Breast epithelium (tissue), 4 donors: ENCODE measurements at regions not wholly inside any gene's neighbourhood (a gene's known extent, or its start where the extent isn't known, plus 50 kb on each side); places are given as distances from the start of the nearest gene placed in this dataset.

Experiments used
- DNase-seq, 2 donors: peaks; one replicate each; pipeline ENCODE4 v3.0.0-alpha.2; 2019; ENCODE audit warnings: low spot score in 2 of 2
- H3K27ac ChIP-seq, 2 donors: fragments of 200-600 bp; sonication (generic) in 1 of 2; one replicate each; pipeline ENCODE4 v1.5.1; 2016 to 2019; ENCODE audit warnings: mild to moderate bottlenecking in 1 of 2
- H3K27me3 ChIP-seq, 2 donors: fragments of 200-600 bp; sonication (generic) in 1 of 2; one replicate each; pipeline versions ENCODE4 v1.5.1 to v1.6.0; 2017 to 2019; ENCODE audit warnings: control low read depth in 1 of 2, mild to moderate bottlenecking in 1 of 2
- H3K36me3 ChIP-seq: fragments of 200-600 bp; one replicate; pipeline ENCODE4 v1.5.1; 2019
- H3K4me1 ChIP-seq, 2 donors: fragments of 200-600 bp; sonication (generic); one replicate each; pipeline ENCODE4 v1.5.1; 2016 to 2019; ENCODE audit warnings: control low read depth in 1 of 2
- H3K4me3 ChIP-seq, 3 donors: fragments of 200-600 bp; sonication (generic); 1 replicate in 2 of 3; 2 replicates in 1 of 3; pipeline ENCODE4 v1.5.1; 2016 to 2019; ENCODE audit warnings: mild to moderate bottlenecking in 3 of 3, moderate library complexity in 2 of 3
- H3K9me3 ChIP-seq, 2 donors: fragments of 200-600 bp; sonication (generic) in 1 of 2; one replicate each; pipeline ENCODE4 v1.5.1; 2016 to 2019; ENCODE audit warnings: control low read depth in 1 of 2
- POLR2A ChIP-seq: fragments of 450-650 bp; IDR thresholded peaks from one replicate; pipeline ENCODE4 v1.6.1; 2016; ENCODE audit warnings: antibody characterized with exemption, mild to moderate bottlenecking, moderate library complexity
- POLR2AphosphoS5 ChIP-seq, 3 donors: sonication (generic); formaldehyde crosslinking; IDR thresholded peaks; one replicate each; pipeline ENCODE4 v1.6.1; 2017; ENCODE audit warnings: antibody characterized with exemption in 3 of 3
- intact Hi-C: fragments of 100-400 bp; cut with DNase I; formaldehyde crosslinking; loops from one replicate; pipeline ENCODE4 v1.15.1; 2023; ENCODE audit warnings: low total_unique reads
- TF ChIP-seq, protein P1 (sequence below), 3 donors: fragments of 450-650 bp; IDR thresholded peaks; one replicate each; pipeline ENCODE4 v1.5.1; 2016 to 2017; ENCODE audit warnings: antibody characterized with exemption in 3 of 3, mild to moderate bottlenecking in 3 of 3, moderate library complexity in 3 of 3

DNA sequence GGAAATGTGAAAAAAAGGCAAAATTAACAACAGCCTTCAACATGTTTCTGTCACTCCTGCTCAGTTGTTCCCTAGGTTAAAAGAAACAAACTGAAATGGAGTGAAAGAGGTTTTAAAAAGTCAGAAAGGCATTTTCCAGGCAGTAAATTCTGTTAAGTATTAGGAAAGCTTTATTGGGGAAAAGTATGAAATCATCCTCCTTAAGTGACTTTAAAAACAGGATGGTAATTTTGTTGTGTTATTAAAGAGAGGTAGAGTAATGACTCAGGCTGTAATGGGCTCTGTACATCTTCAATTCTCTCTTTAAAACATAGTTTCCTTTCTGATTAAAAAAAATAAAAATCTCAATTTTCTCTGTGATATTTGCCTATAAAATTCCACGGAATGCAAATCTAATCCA lies 81.1 kb downstream of the OTOL1 start:
- H3K4me3 ChIP-seq, result no peak overlapping the region
- H3K36me3 ChIP-seq, result no peaks in the 10 kb centered on the region
- TF ChIP-seq, protein P1, sequence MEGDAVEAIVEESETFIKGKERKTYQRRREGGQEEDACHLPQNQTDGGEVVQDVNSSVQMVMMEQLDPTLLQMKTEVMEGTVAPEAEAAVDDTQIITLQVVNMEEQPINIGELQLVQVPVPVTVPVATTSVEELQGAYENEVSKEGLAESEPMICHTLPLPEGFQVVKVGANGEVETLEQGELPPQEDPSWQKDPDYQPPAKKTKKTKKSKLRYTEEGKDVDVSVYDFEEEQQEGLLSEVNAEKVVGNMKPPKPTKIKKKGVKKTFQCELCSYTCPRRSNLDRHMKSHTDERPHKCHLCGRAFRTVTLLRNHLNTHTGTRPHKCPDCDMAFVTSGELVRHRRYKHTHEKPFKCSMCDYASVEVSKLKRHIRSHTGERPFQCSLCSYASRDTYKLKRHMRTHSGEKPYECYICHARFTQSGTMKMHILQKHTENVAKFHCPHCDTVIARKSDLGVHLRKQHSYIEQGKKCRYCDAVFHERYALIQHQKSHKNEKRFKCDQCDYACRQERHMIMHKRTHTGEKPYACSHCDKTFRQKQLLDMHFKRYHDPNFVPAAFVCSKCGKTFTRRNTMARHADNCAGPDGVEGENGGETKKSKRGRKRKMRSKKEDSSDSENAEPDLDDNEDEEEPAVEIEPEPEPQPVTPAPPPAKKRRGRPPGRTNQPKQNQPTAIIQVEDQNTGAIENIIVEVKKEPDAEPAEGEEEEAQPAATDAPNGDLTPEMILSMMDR (IDR thresholded peaks at IDR 0.05), result no peak
- TF ChIP-seq POLR2AphosphoS5 (IDR thresholded peaks at IDR 0.05) (no peak), POLR2A (no peak)
- no peak for DNase-seq
- H3K4me1 ChIP-seq, result no peaks in the 10 kb centered on the region
- H3K9me3 ChIP-seq, result no peaks in the 10 kb centered on the region
- H3K27ac ChIP-seq, result no peak overlapping the region
- no peaks in the 10 kb centered on the region for H3K27me3 ChIP-seq
- intact Hi-C loops, result loop anchor here (1.0 kb wide), 1 partner anchor 22 kb away; no protein-coding TSS in a partner anchor

DNA sequence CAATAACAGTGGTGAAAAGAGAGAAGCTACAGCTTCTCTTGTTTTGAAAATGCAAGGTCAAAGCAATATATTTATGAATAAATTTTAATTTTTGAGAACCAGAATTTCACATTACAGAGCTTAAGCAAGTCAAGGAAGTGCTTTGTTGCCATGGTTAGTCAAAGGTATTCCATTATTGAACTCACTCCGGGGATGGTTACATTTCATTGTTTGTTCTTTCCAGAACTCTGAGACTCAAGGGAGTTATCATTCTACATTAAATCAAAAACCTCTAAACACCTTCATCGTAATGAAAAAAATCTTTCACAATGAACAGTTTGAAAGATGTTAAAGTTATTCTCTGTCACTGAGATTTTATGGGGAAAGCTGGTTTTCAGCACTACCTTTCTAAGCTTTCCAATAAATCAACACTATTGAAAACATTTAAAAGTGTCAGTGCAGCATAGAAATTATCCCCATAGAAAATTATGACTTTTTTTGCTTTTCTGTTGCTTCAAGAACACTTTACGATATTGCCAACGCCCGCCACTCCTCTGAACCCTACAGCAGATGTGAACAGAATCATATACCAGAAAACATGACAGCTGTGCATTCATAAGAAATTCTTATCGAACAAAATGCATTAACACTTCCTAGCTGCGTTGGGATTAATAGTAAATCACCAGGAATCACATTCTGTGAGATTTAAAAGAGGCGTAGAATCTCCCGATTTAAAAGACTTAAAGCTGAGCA lies 83.0 kb downstream of the OTOL1 start:
- TF ChIP-seq, protein P1 (IDR thresholded peaks at IDR 0.05), result no peak
- TF ChIP-seq POLR2AphosphoS5 (IDR thresholded peaks at IDR 0.05) (no peak), POLR2A (no peak)
- intact Hi-C loops, result no loop called here
- H3K27me3 ChIP-seq, result no peaks in the 10 kb centered on the region
- H3K27ac ChIP-seq, result no peak overlapping the region
- no peaks in the 10 kb centered on the region for H3K9me3 ChIP-seq
- no peak for DNase-seq
- H3K36me3 ChIP-seq, result no peaks in the 10 kb centered on the region
- no peak overlapping the region for H3K4me3 ChIP-seq
- no peaks in the 10 kb centered on the region for H3K4me1 ChIP-seq

DNA sequence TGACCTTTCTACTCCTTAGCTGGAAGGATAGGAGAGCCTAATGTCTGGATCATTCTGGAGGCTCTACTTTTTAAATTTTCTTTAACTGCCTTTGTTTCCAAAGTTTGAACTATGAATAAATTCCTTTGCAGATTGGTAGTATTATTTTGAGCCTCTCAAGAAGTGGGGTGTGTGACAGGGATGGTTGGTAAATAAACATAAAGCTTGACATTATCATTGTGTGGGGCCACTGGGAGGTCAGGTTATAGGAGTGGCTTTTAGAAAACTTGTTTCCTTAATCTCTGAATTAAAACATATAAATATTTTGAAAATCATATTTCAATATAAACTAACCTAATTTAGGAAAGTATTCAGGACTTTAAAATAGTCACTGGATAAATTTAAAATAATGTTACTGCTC lies 89.3 kb downstream of the OTOL1 start:
- TF ChIP-seq POLR2A, result no peak
- no peak for TF ChIP-seq POLR2AphosphoS5 (IDR thresholded peaks at IDR 0.05)
- TF ChIP-seq, protein P1 (IDR thresholded peaks at IDR 0.05), result no peak
- Histone ChIP-seq H3K36me3 (no peaks in the 10 kb centered on the region), H3K27me3 (no peaks in the 10 kb centered on the region), H3K4me3 (no peak overlapping the region), H3K4me1 (no peaks in the 10 kb centered on the region), H3K9me3 (no peaks in the 10 kb centered on the region), H3K27ac (no peak overlapping the region)
- intact Hi-C loops, result no loop called here
- DNase-seq, result no peak

DNA sequence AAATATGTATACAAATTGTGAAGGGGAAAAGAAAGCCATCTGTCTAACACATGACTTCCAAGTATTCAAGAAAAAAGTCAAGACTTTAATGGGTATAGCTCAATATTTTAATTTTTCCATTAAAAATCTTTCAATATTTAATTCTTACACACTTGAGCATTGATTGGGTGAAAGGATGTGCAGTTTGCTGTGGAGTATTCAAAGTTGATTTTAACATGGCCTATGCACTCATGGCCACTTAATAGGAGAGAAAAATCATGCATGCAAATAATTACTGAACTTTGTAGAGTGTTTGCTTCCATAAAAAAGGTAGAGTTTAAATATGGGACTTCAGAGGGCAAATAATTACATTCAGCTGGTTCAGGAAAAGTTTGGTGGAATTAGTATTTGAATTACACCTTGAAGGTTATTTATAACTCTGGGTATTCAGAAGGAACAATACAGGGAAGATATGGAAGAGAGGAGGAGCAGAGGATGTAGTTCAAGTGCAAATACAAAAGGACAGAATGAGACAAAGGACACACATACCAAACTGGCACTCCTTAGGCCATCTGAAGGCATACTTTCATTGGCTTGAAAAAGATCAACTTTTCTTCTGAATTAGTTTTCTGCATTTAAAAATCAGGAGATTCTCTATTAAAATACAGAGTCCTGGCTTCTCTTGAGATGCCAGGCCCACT lies 90.1 kb downstream of the OTOL1 start:
- intact Hi-C loops, result no loop called here
- H3K27me3 ChIP-seq, result no peaks in the 10 kb centered on the region

More for the DNA sequence above, 90.1 kb downstream of the OTOL1 start:
- DNase-seq, result no peak
- Histone ChIP-seq H3K36me3 (no peaks in the 10 kb centered on the region), H3K4me3 (no peak overlapping the region), H3K9me3 (no peaks in the 10 kb centered on the region), H3K27ac (no peak overlapping the region), H3K4me1 (no peaks in the 10 kb centered on the region)
- TF ChIP-seq POLR2AphosphoS5 (IDR thresholded peaks at IDR 0.05) (no peak), POLR2A (no peak)
- TF ChIP-seq, protein P1 (IDR thresholded peaks at IDR 0.05), result no peak
